Upper lobe of left lung (tissue), 6 donors: ENCODE measurements at regions not wholly inside any gene's neighbourhood (a gene's known extent, or its start where the extent isn't known, plus 50 kb on each side); places are given as distances from the start of the nearest gene placed in this dataset.

Experiments
- ATAC-seq, 2 donors: fragments of 200-7000 bp; cut with Tn5 transposase; one replicate each; pipeline ENCODE4 v1.9.1; 2022; ENCODE audit warnings: mild to moderate bottlenecking in 2 of 2, moderate library complexity in 2 of 2; ENCODE audit not compliant: low FRiP score in 2 of 2
- DNase-seq, 2 donors: peaks; one replicate each; pipeline ENCODE4 v3.0.0-alpha.2; 2019 to 2020
- H3K27ac ChIP-seq, 4 donors: fragments of 200-600 bp; sonication (generic); one replicate each; pipeline ENCODE4 v1.5.1; 2016 to 2019
- H3K27me3 ChIP-seq, 4 donors: fragments of 200-600 bp; sonication (generic); one replicate each; pipeline ENCODE4 v1.5.1; 2017 to 2019
- H3K36me3 ChIP-seq, 4 donors: fragments of 200-600 bp; sonication (generic); one replicate each; pipeline ENCODE4 v1.5.1; 2016 to 2019
- H3K4me1 ChIP-seq, 4 donors: fragments of 200-600 bp; sonication (generic); one replicate each; pipeline ENCODE4 v1.5.1; 2018 to 2019
- H3K4me3 ChIP-seq, 4 donors: fragments of 200-600 bp; sonication (generic); one replicate each; pipeline ENCODE4 v1.5.1; 2017 to 2019; ENCODE audit warnings: mild to moderate bottlenecking in 2 of 4, moderate library complexity in 1 of 4
- H3K9me3 ChIP-seq, 4 donors: fragments of 200-600 bp; sonication (generic); one replicate each; pipeline ENCODE4 v1.5.1; 2018 to 2019
- EP300 ChIP-seq, 4 donors: sonication (generic); formaldehyde crosslinking; IDR thresholded peaks; one replicate each; pipeline ENCODE4 v1.5.1; 2017; ENCODE audit warnings: antibody characterized with exemption in 4 of 4, control low read depth in 2 of 4
- POLR2A ChIP-seq, 4 donors: fragments of 450-650 bp; IDR thresholded peaks; one replicate each; pipeline ENCODE4 v1.5.1; 2016 to 2017; ENCODE audit warnings: antibody characterized with exemption in 4 of 4, mild to moderate bottlenecking in 2 of 4
- POLR2AphosphoS5 ChIP-seq, 2 donors: sonication (generic); formaldehyde crosslinking; IDR thresholded peaks; one replicate each; pipeline ENCODE4 v1.5.1; 2017; ENCODE audit warnings: antibody characterized with exemption in 2 of 2
- WGBS, 2 donors: methylation state at CpG; one replicate each; pipeline ENCODE4 v1.1.5; 2017 to 2018; 5-methylcytosine and 5-hydroxymethylcytosine counted together
- TF ChIP-seq, protein P1 (sequence below), 6 experiments: fragments of 450-650 bp in 4 of 6; fragments of 200-600 bp in 2 of 6; sonication (generic) in 2 of 6; IDR thresholded peaks; one replicate each; pipeline ENCODE4 v1.5.1; 2016 to 2019; ENCODE audit warnings: antibody characterized with exemption in 6 of 6
- donor health status: DM: no; HTN: no; CAD: no; lungs with moderate emphysema.
- donor health status: DM: no; HTN: yes; CAD: no; lungs with severe emphysema.

DNA sequence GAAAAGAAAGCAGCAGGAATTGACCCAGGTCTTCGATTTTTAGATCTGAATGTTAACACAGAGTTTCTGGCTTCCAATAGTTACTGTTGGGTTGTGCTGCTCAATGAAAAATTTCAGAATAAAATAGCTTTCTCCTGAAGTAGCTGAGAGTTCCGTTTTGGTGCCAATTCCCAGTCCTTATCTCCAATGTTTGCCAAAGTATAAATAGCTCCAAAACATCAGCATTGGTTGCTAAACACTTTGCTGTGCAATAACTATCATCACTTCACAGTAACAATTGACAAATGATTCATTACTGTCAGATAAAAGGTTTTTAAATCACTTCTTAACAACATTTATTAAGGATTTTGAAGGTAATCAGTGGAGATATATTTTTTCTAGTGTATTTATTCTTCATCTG lies 446.0 kb downstream of the PCDH20 start:
- WGBS, 2 donors: 30 to 34% methylated on average over 2 of the region's 2 CpGs
- DNase-seq: no peak
- Histone ChIP-seq H3K9me3 (no peaks in the 10 kb centered on the region), H3K36me3 (no peaks in the 10 kb centered on the region), H3K27me3 (no peaks in the 10 kb centered on the region), H3K4me3 (no peak overlapping the region), H3K27ac (no peak overlapping the region), H3K4me1 (no peaks in the 10 kb centered on the region)
- ATAC-seq: no peak
- TF ChIP-seq POLR2A (IDR thresholded peaks at IDR 0.05): no peak
- TF ChIP-seq, protein P1, sequence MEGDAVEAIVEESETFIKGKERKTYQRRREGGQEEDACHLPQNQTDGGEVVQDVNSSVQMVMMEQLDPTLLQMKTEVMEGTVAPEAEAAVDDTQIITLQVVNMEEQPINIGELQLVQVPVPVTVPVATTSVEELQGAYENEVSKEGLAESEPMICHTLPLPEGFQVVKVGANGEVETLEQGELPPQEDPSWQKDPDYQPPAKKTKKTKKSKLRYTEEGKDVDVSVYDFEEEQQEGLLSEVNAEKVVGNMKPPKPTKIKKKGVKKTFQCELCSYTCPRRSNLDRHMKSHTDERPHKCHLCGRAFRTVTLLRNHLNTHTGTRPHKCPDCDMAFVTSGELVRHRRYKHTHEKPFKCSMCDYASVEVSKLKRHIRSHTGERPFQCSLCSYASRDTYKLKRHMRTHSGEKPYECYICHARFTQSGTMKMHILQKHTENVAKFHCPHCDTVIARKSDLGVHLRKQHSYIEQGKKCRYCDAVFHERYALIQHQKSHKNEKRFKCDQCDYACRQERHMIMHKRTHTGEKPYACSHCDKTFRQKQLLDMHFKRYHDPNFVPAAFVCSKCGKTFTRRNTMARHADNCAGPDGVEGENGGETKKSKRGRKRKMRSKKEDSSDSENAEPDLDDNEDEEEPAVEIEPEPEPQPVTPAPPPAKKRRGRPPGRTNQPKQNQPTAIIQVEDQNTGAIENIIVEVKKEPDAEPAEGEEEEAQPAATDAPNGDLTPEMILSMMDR (IDR thresholded peaks at IDR 0.05): no peak
- no peak for TF ChIP-seq POLR2AphosphoS5 (IDR thresholded peaks at IDR 0.05)
- no peak for TF ChIP-seq EP300 (IDR thresholded peaks at IDR 0.05)

DNA sequence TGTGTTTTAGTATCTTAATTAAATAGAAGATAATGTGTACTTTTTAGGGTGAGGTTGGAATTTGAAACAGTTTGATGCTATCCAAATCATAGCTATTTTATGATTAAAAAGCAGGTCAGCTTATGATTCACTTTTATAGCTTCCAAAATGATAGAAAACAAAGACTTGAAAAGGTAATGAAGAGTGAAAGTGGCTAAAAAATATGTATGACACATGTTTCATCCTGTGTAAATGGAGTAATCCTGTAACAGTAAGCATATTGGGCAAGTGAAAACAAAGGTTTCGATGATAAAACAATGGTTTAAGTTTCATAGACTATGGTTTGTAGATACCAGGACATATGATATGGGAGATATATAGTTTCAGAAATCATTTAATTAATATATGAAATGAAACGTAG lies 456.2 kb downstream of the PCDH20 start:
- ATAC-seq: no peak
- Histone ChIP-seq H3K4me1 (no peaks in the 10 kb centered on the region), H3K4me3 (no peak overlapping the region), H3K27me3 (no peaks in the 10 kb centered on the region), H3K27ac (no peak overlapping the region), H3K36me3 (no peaks in the 10 kb centered on the region), H3K9me3 (no peaks in the 10 kb centered on the region)
- TF ChIP-seq POLR2AphosphoS5 (IDR thresholded peaks at IDR 0.05): no peak
- no peak for TF ChIP-seq POLR2A (IDR thresholded peaks at IDR 0.05)
- TF ChIP-seq EP300 (IDR thresholded peaks at IDR 0.05): no peak
- TF ChIP-seq, protein P1 (IDR thresholded peaks at IDR 0.05): no peak
- WGBS, 2 donors: 75 to 83% methylated on average over 2 of the region's 2 CpGs
- DNase-seq: no peak

DNA sequence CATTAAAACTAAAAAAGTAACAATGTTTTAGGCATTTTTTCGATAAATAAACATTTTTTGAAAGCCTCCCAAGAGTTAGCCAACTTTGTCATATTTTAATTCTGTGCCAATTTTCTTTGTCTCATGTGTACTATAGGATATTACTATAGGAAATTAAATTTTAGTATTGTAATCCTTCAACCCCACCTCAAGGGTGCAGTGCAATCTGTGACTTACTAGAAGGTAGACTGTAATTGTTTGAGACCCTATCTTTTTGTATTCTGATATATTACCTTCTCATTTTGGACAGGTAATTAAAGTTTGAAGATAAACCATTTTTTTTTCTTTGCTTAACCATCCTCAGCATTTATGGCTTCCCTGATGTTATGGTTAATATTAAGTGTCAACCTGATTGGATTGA lies 457.8 kb downstream of the PCDH20 start:
- H3K27me3 ChIP-seq: no peaks in the 10 kb centered on the region
- ATAC-seq (no peak), DNase-seq (no peak)
- TF ChIP-seq EP300 (IDR thresholded peaks at IDR 0.05): no peak
- no peak for TF ChIP-seq POLR2AphosphoS5 (IDR thresholded peaks at IDR 0.05)
- TF ChIP-seq, protein P1 (IDR thresholded peaks at IDR 0.05): no peak
- TF ChIP-seq POLR2A (IDR thresholded peaks at IDR 0.05): no peak
- H3K4me1 ChIP-seq: no peaks in the 10 kb centered on the region
- 26 to 51% methylated on average over 1 of the region's 1 CpG for WGBS, 2 donors
- no peaks in the 10 kb centered on the region for H3K9me3 ChIP-seq
- no peaks in the 10 kb centered on the region for H3K36me3 ChIP-seq
- no peak overlapping the region for H3K27ac ChIP-seq
- no peak overlapping the region for H3K4me3 ChIP-seq

- Histone ChIP-seq H3K27ac (no peak overlapping the region), H3K27me3 (no peaks in the 10 kb centered on the region), H3K36me3 (no peaks in the 10 kb centered on the region), H3K9me3 (no peaks in the 10 kb centered on the region), H3K4me3 (no peak overlapping the region), H3K4me1 (no peaks in the 10 kb centered on the region)
- no peak for DNase-seq
- TF ChIP-seq EP300 (IDR thresholded peaks at IDR 0.05) (no peak), POLR2AphosphoS5 (IDR thresholded peaks at IDR 0.05) (no peak), POLR2A (IDR thresholded peaks at IDR 0.05) (no peak)
- TF ChIP-seq, protein P1 (IDR thresholded peaks at IDR 0.05): no peak
- 0% methylated on average over 1 of the region's 1 CpG for WGBS, 2 donors
- no peak for ATAC-seq
These were observed 470.3 kb downstream of the PCDH20 start for GRCh38 chr13:60945396-60945795.

DNA sequence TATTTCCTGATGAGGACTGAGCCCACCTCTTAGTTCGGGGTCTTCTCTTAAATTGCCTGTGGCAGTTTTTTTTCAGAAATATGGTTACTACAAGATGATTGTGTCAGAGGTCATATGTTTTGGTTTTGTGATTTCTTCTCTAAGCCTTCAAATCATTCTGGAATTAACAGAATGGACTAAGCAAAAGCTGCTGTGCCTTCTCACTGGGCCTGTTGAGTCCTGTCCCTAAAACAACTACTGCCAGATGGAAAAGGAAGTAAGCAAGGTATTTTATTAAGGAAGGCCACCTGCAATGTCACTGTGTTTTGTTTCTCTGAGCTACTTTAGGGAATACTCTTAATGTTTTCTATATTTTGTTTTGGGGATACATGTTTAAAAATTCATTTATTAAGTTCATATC lies 470.8 kb downstream of the PCDH20 start:
- DNase-seq: no peak
- Histone ChIP-seq H3K9me3 (no peaks in the 10 kb centered on the region), H3K27ac (no peak overlapping the region), H3K4me3 (no peak overlapping the region), H3K36me3 (no peaks in the 10 kb centered on the region), H3K27me3 (no peaks in the 10 kb centered on the region), H3K4me1 (no peaks in the 10 kb centered on the region)
- TF ChIP-seq POLR2A (IDR thresholded peaks at IDR 0.05) (no peak), POLR2AphosphoS5 (IDR thresholded peaks at IDR 0.05) (no peak), EP300 (IDR thresholded peaks at IDR 0.05) (no peak)
- TF ChIP-seq, protein P1 (IDR thresholded peaks at IDR 0.05): no peak
- 66 to 75% methylated on average over 1 of the region's 1 CpG for WGBS, 2 donors
- no peak for ATAC-seq
